Suprapubic skin (tissue), 4 donors: ENCODE measurements at regions not wholly inside any gene's neighbourhood (a gene's known extent, or its start where the extent isn't known, plus 50 kb on each side); places are given as distances from the start of the nearest gene placed in this dataset.

Experiments
- DNase-seq, 2 donors: peaks; one replicate each; pipeline ENCODE4 v3.0.0-alpha.2; 2019; ENCODE audit warnings: low spot score in 2 of 2
- H3K27ac ChIP-seq: fragments of 200-600 bp; sonication (generic); one replicate; pipeline ENCODE4 v1.5.1; 2019
- H3K27me3 ChIP-seq: fragments of 200-600 bp; sonication (generic); one replicate; pipeline ENCODE4 v1.5.1; 2019
- H3K36me3 ChIP-seq: fragments of 200-600 bp; sonication (generic); one replicate; pipeline ENCODE4 v1.5.1; 2019
- H3K4me1 ChIP-seq: fragments of 200-600 bp; sonication (generic); one replicate; pipeline ENCODE4 v1.5.1; 2019
- H3K4me3 ChIP-seq: fragments of 200-600 bp; sonication (generic); one replicate; pipeline ENCODE4 v1.5.1; 2019; ENCODE audit warnings: mild to moderate bottlenecking
- H3K9me3 ChIP-seq: fragments of 200-600 bp; sonication (generic); one replicate; pipeline ENCODE4 v1.5.1; 2019
- CTCF ChIP-seq, 2 donors: fragments of 200-600 bp in 1 of 2; fragments of 450-650 bp in 1 of 2; sonication (generic) in 1 of 2; IDR thresholded peaks; one replicate each; pipeline ENCODE4 v1.5.1; 2016 to 2019; ENCODE audit warnings: antibody characterized with exemption in 2 of 2, mild to moderate bottlenecking in 1 of 2, moderate library complexity in 1 of 2
- EP300 ChIP-seq: sonication (generic); formaldehyde crosslinking; IDR thresholded peaks from one replicate; pipeline ENCODE4 v1.6.1; 2017; ENCODE audit warnings: antibody characterized with exemption
- POLR2A ChIP-seq, 2 donors: fragments of 450-650 bp; IDR thresholded peaks; one replicate each; pipeline ENCODE4 v1.6.1; 2017; ENCODE audit warnings: antibody characterized with exemption in 2 of 2, mild to moderate bottlenecking in 2 of 2, moderate library complexity in 2 of 2
- POLR2AphosphoS5 ChIP-seq, 3 donors: sonication (generic); formaldehyde crosslinking; IDR thresholded peaks; one replicate each; pipeline ENCODE4 v1.6.1; 2017; ENCODE audit warnings: antibody characterized with exemption in 3 of 3
- WGBS: methylation state at CpG from one replicate; pipeline ENCODE4 v1.1.5; 2018; 5-methylcytosine and 5-hydroxymethylcytosine counted together

DNA sequence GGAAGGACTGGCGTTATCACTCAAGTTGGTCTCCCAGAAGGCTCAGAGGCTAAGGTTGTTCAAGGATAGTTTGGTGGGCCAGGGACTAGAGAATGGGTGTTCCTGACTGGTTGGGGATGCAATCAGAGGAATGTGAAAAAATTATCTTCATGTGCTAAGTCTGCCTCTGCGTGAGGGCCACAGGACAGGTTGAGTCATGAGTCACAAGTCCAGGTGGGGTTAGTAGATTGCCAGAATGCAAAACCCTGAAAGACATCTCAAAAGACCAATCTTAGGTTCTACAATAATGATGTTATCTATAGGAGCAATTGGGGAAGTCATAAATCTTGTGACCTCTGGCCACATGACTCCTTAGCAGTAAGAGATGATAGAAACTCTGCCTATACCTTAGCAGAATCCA lies 220.1 kb upstream of the EEA1 start:
- WGBS = 93% methylated on average over 2 of the region's 2 CpGs

GRCh38 chr12:93151079-93151762 lies 222.1 kb upstream of the EEA1 start:
- no peak overlapping the region for H3K4me3 ChIP-seq
- WGBS = 94% methylated on average over 5 of the region's 5 CpGs
- H3K4me1 ChIP-seq = peaks cover 17% of the 10 kb centered on the region
- no peaks in the 10 kb centered on the region for H3K36me3 ChIP-seq
- no peak for DNase-seq
- H3K9me3 ChIP-seq = no peaks in the 10 kb centered on the region
- H3K27ac ChIP-seq = no peak overlapping the region
- no peak for TF ChIP-seq CTCF (IDR thresholded peaks at IDR 0.05)
- no peak for TF ChIP-seq POLR2AphosphoS5 (IDR thresholded peaks at IDR 0.05)
- no peak for TF ChIP-seq EP300
- no peak for TF ChIP-seq POLR2A (IDR thresholded peaks at IDR 0.05)
- H3K27me3 ChIP-seq = no peaks in the 10 kb centered on the region

More for the DNA sequence above, 220.1 kb upstream of the EEA1 start:
- no peak for DNase-seq
- Histone ChIP-seq H3K4me1 (peaks cover 3% of the 10 kb centered on the region), H3K27ac (no peak overlapping the region), H3K36me3 (no peaks in the 10 kb centered on the region), H3K27me3 (no peaks in the 10 kb centered on the region), H3K4me3 (no peak overlapping the region), H3K9me3 (no peaks in the 10 kb centered on the region)
- TF ChIP-seq POLR2AphosphoS5 (IDR thresholded peaks at IDR 0.05) (no peak), EP300 (no peak), POLR2A (IDR thresholded peaks at IDR 0.05) (no peak), CTCF (IDR thresholded peaks at IDR 0.05) (no peak)

- no peaks in the 10 kb centered on the region for H3K36me3 ChIP-seq
- H3K4me1 ChIP-seq = peaks cover 19% of the 10 kb centered on the region
- no peaks in the 10 kb centered on the region for H3K27me3 ChIP-seq
- DNase-seq = no peak
- no peak overlapping the region for H3K27ac ChIP-seq
- no peaks in the 10 kb centered on the region for H3K9me3 ChIP-seq
- no peak overlapping the region for H3K4me3 ChIP-seq
- WGBS = 90% methylated on average over 2 of the region's 2 CpGs
- TF ChIP-seq POLR2AphosphoS5 (IDR thresholded peaks at IDR 0.05) (no peak), CTCF (IDR thresholded peaks at IDR 0.05) (no peak), POLR2A (IDR thresholded peaks at IDR 0.05) (no peak), EP300 (no peak)
These were observed 223.5 kb upstream of the EEA1 start for GRCh38 chr12:93152617-93153016.

- DNase-seq = no peak
- no peaks in the 10 kb centered on the region for H3K36me3 ChIP-seq
- H3K27me3 ChIP-seq = no peaks in the 10 kb centered on the region
- H3K4me1 ChIP-seq = peaks cover 19% of the 10 kb centered on the region
- no peak overlapping the region for H3K27ac ChIP-seq
- WGBS = 97% methylated on average over 3 of the region's 3 CpGs
- no peak for TF ChIP-seq POLR2A (IDR thresholded peaks at IDR 0.05)
- no peak for TF ChIP-seq POLR2AphosphoS5 (IDR thresholded peaks at IDR 0.05)
- no peak for TF ChIP-seq CTCF (IDR thresholded peaks at IDR 0.05)
- TF ChIP-seq EP300 = no peak
- no peaks in the 10 kb centered on the region for H3K9me3 ChIP-seq
- H3K4me3 ChIP-seq = no peak overlapping the region
These were observed 224.2 kb upstream of the EEA1 start for GRCh38 chr12:93153321-93153720.

- WGBS = 88% methylated on average over 5 of the region's 5 CpGs
- TF ChIP-seq EP300 (no peak), POLR2AphosphoS5 (IDR thresholded peaks at IDR 0.05) (no peak), POLR2A (IDR thresholded peaks at IDR 0.05) (no peak), CTCF (IDR thresholded peaks at IDR 0.05) (no peak)
- Histone ChIP-seq H3K4me1 (peaks cover 19% of the 10 kb centered on the region), H3K9me3 (no peaks in the 10 kb centered on the region), H3K4me3 (no peak overlapping the region), H3K27ac (no peak overlapping the region), H3K27me3 (no peaks in the 10 kb centered on the region), H3K36me3 (no peaks in the 10 kb centered on the region)
- DNase-seq = no peak
These were observed 223.5 kb upstream of the NUDT4 start for GRCh38 chr12:93154096-93154728.
